HEK293 (cell line): ENCODE measurements at regions not wholly inside any gene's neighbourhood (a gene's known extent, or its start where the extent isn't known, plus 50 kb on each side); places are given as distances from the start of the nearest gene placed in this dataset.
A peak's percentile ranks its signal among the peaks of the same experiment; 100 is the strongest.

Experiments
- CTCF ChIA-PET: fragments of 350-600 bp; formaldehyde crosslinking; extraction: SDS; loops from one replicate; lab custom pipeline; 2021; ENCODE audit warnings: antibody characterized with exemption; lab: Yijun Ruan, JAX
- POLR2A ChIA-PET: fragments of 300-600 bp; formaldehyde crosslinking; extraction: SDS; loops from one replicate; lab custom pipeline; 2020; ENCODE audit warnings: antibody characterized with exemption, inconsistent platforms; lab: Yijun Ruan, JAX
- H3K27ac ChIP-seq: fragments of 200-500 bp; sonication (Bioruptor generic); 2 replicates; pipeline ENCODE4 v1.5.1; 2014; ENCODE audit warnings: low read depth, low read length, control low read depth, inconsistent platforms; ENCODE audit errors: extremely low read depth
- H3K36me3 ChIP-seq, 2 experiments: fragments of 200-500 bp in 1 of 2; sonication (Bioruptor generic) in 1 of 2; 1 replicate in 1 of 2; 2 replicates in 1 of 2; pipeline ENCODE4 v1.5.1; 2014 to 2017; ENCODE audit warnings: inconsistent platforms in 2 of 2, low read length in 2 of 2; ENCODE audit not compliant: control insufficient read depth in 2 of 2, insufficient read depth in 1 of 2
- H3K4me1 ChIP-seq: fragments of 200-500 bp; sonication (Bioruptor generic); 2 replicates; pipeline ENCODE4 v1.5.1; 2014; ENCODE audit warnings: mild to moderate bottlenecking, low read length, inconsistent platforms; ENCODE audit not compliant: control insufficient read depth, insufficient read depth
- H3K4me3 ChIP-seq: 2 replicates; pipeline ENCODE4 v1.5.1; 2011; ENCODE audit warnings: low read depth, mild to moderate bottlenecking, control low read depth, low read length, moderate library complexity
- H3K9me3 ChIP-seq: fragments of 200-500 bp; sonication (Bioruptor generic); 2 replicates; pipeline ENCODE4 v1.5.1; 2014; ENCODE audit warnings: low read depth, low read length, inconsistent platforms; ENCODE audit not compliant: control insufficient read depth, insufficient read depth
- HOXD13 ChIP-seq: sonication (generic); formaldehyde crosslinking; IDR thresholded peaks from 2 replicates; pipeline ENCODE4 v1.8.0; 2022; ENCODE audit warnings: missing genetic modification reagents, borderline replicate concordance
- TCF7L2 ChIP-seq: IDR thresholded peaks from 2 replicates; pipeline ENCODE4 v1.6.1; 2011; ENCODE audit warnings: low read depth, mild to moderate bottlenecking, inconsistent platforms, low read length, moderate library complexity, borderline replicate concordance
- ZBTB1 ChIP-seq: fragments of 450-650 bp; formaldehyde crosslinking; IDR thresholded peaks from 2 replicates; pipeline ENCODE4 v1.5.1; 2016; ENCODE audit warnings: missing biosample characterization, missing genetic modification characterization
- ZBTB21 ChIP-seq: fragments of 450-650 bp; formaldehyde crosslinking; IDR thresholded peaks from 2 replicates; pipeline ENCODE4 v1.5.1; 2017; ENCODE audit warnings: missing biosample characterization, missing genetic modification characterization
- ZEB2 ChIP-seq: fragments of 450-650 bp; formaldehyde crosslinking; IDR thresholded peaks from 2 replicates; pipeline ENCODE4 v1.5.1; 2016; ENCODE audit warnings: missing biosample characterization, missing genetic modification characterization
- ZNF133 ChIP-seq: fragments of 450-650 bp; formaldehyde crosslinking; IDR thresholded peaks from 2 replicates; pipeline ENCODE4 v1.5.1; 2016; ENCODE audit warnings: missing biosample characterization, missing genetic modification characterization
- ZNF16 ChIP-seq: fragments of 450-650 bp; formaldehyde crosslinking; IDR thresholded peaks from 2 replicates; pipeline ENCODE4 v1.5.1; 2016; ENCODE audit warnings: low read depth, missing biosample characterization, missing genetic modification characterization
- ZNF169 ChIP-seq: fragments of 450-650 bp; formaldehyde crosslinking; IDR thresholded peaks from 2 replicates; pipeline ENCODE4 v1.5.1; 2016; ENCODE audit warnings: missing biosample characterization, missing genetic modification characterization
- ZNF266 ChIP-seq: fragments of 450-650 bp; formaldehyde crosslinking; IDR thresholded peaks from 2 replicates; pipeline ENCODE4 v1.5.1; 2016; ENCODE audit warnings: missing biosample characterization, missing genetic modification characterization, low read depth
- ZNF549 ChIP-seq: fragments of 450-650 bp; IDR thresholded peaks from 2 replicates; pipeline ENCODE4 v1.5.1; 2018; ENCODE audit warnings: missing biosample characterization, missing genetic modification characterization, mild to moderate bottlenecking, inconsistent platforms, moderate library complexity
- ZSCAN30 ChIP-seq: fragments of 450-650 bp; IDR thresholded peaks from 2 replicates; pipeline ENCODE4 v1.5.1; 2018; ENCODE audit warnings: missing biosample characterization, mild to moderate bottlenecking, missing genetic modification characterization, moderate library complexity
- TF ChIP-seq, protein P1 (sequence below): fragments of 450-650 bp; formaldehyde crosslinking; IDR thresholded peaks from 2 replicates; pipeline ENCODE4 v1.5.1; 2017; ENCODE audit warnings: missing biosample characterization, missing genetic modification characterization

- no peaks in the 10 kb centered on the region for H3K36me3 ChIP-seq
- no peaks in the 10 kb centered on the region for H3K4me1 ChIP-seq
- no peak overlapping the region for H3K27ac ChIP-seq
- ChIA-PET POLR2A (no interaction called here), CTCF (interaction anchor here (0.6 kb wide), 1 partner anchor 66 kb away, joined by 4 read pairs; no protein-coding TSS in a partner anchor)
- no peak for TF ChIP-seq ZBTB21 (tag by site-specific recombination)
- TF ChIP-seq TCF7L2 = no peak
- no peak for TF ChIP-seq ZBTB1 (tag by site-specific recombination)
- no peaks in the 10 kb centered on the region for H3K9me3 ChIP-seq
- no peak overlapping the region for H3K4me3 ChIP-seq
Measured at GRCh38 chr5:15252331-15252730, 247.6 kb upstream of the FBXL7 start.

DNA sequence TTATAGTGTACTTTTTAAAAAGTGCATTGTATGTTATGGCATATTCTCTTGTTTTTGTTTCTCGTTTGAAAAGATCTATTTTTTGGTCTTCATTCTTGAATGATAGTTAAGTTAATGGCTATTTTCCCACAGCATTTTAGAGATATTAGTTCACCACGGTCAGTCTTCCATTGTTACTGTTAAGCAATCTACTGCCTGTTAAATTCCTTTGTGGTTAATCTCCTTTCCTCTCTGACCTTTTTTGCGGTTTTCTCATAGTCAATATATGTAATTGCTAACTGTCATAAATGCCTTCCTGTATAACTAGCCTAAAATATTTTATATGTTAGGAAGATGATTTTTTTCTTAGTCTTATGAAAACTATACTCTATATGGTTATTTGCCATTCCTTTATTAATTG is 250.8 kb upstream of the FBXL7 start:
- Histone ChIP-seq H3K9me3 (no peaks in the 10 kb centered on the region), H3K27ac (no peak overlapping the region), H3K4me3 (no peak overlapping the region), H3K4me1 (no peaks in the 10 kb centered on the region), H3K36me3 (no peaks in the 10 kb centered on the region)
- TF ChIP-seq ZNF169 (tag by site-specific recombination) (no peak), ZSCAN30 (no peak)
- TF ChIP-seq, protein P1, sequence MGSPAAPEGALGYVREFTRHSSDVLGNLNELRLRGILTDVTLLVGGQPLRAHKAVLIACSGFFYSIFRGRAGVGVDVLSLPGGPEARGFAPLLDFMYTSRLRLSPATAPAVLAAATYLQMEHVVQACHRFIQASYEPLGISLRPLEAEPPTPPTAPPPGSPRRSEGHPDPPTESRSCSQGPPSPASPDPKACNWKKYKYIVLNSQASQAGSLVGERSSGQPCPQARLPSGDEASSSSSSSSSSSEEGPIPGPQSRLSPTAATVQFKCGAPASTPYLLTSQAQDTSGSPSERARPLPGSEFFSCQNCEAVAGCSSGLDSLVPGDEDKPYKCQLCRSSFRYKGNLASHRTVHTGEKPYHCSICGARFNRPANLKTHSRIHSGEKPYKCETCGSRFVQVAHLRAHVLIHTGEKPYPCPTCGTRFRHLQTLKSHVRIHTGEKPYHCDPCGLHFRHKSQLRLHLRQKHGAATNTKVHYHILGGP (tag by site-specific recombination) = no peak
- ChIA-PET CTCF (no interaction called here), POLR2A (no interaction called here)

DNA sequence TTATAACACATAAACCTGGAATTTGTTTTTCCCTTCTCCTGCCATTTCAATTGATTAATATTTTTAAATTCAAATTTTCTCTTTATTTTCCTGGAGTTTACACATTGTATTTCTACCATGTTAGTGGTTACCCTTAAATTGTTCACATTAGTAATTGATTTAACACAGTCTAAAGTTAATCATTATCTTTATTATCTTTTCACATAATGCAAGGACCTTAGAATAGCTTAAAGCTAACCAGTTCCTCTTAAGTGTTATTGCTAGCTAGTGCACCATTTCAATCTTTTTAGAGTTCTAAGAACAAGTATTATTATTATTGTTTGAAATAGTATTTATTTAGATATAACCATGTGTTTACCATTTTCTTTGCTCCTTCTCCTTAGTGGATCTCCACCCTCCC is 251.2 kb upstream of the FBXL7 start:
- no peaks in the 10 kb centered on the region for H3K36me3 ChIP-seq
- no peaks in the 10 kb centered on the region for H3K9me3 ChIP-seq
- H3K4me1 ChIP-seq = no peaks in the 10 kb centered on the region
- CTCF ChIA-PET = no interaction called here
- POLR2A ChIA-PET = no interaction called here
- no peak for TF ChIP-seq ZNF549
- no peak for TF ChIP-seq ZNF133 (tag by site-specific recombination)
- TF ChIP-seq, protein P1 (tag by site-specific recombination) = no peak
- TF ChIP-seq ZNF16 (tag by site-specific recombination) = no peak
- no peak for TF ChIP-seq HOXD13 (CRISPR knock-in tag)
- no peak for TF ChIP-seq ZNF266 (tag by site-specific recombination)
- H3K27ac ChIP-seq = no peak overlapping the region
- H3K4me3 ChIP-seq = no peak overlapping the region

DNA sequence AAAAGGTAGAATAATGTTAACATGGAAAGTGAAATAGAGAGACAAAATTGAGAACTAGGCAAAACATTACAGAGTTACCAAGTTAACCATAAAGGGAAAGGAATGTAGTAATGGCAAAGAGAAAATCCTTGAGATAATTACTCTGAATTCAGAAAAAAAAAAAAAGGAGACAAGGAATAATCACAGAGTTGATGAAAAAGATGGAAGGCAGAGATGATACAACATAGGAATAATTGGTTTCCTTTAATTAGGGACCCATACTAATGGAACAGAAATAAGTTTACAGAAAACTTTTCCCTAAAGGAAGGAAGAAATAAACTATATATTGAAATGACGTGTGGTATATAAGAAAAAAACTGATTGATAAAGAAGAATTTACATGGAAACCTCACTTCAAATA is 254.1 kb upstream of the FBXL7 start:
- TF ChIP-seq ZNF133 (tag by site-specific recombination) (peak; percentile 96), ZEB2 (tag by site-specific recombination) (no peak)
- Histone ChIP-seq H3K4me3 (no peak overlapping the region), H3K27ac (no peak overlapping the region), H3K9me3 (no peaks in the 10 kb centered on the region), H3K36me3 (no peaks in the 10 kb centered on the region), H3K4me1 (no peaks in the 10 kb centered on the region)
- ChIA-PET CTCF (no interaction called here), POLR2A (no interaction called here)
